HG02884 (cell line): ENCODE measurements at regions not wholly inside any gene's neighbourhood (a gene's known extent, or its start where the extent isn't known, plus 50 kb on each side); places are given as distances from the start of the nearest gene placed in this dataset.
"Not testable (repeated sequence)": the region's sequence is repeated elsewhere in the genome, so short reads cannot be mapped to it uniquely, and the experiment has no call there.

Source experiments
- ATAC-seq: cut with Tn5 transposase; IDR thresholded peaks from one replicate; pipeline ENCODE4 v1.9.1; 2021; ENCODE audit warnings: mild to moderate bottlenecking, moderate library complexity; ENCODE audit not compliant: unreplicated experiment

GRCh38 chr7:6937746-6938145 is 111.7 kb upstream of the CCZ1B start:
- not testable (repeated sequence) for ATAC-seq

GRCh38 chr7:6938284-6938683 is 112.2 kb upstream of the CCZ1B start:
- ATAC-seq, result not testable (repeated sequence)

- ATAC-seq, result not testable (repeated sequence)
Observed at GRCh38 chr7:6939126-6939525, 113.1 kb upstream of the CCZ1B start.

- not testable (repeated sequence) for ATAC-seq
Observed at GRCh38 chr7:6939896-6940295, 113.8 kb upstream of the CCZ1B start.

GRCh38 chr7:6946873-6947272 is 120.8 kb upstream of the CCZ1B start:
- ATAC-seq, result not testable (repeated sequence)

- ATAC-seq, result not testable (repeated sequence)
Observed at GRCh38 chr7:6950231-6950630, 124.2 kb upstream of the CCZ1B start.

- not testable (repeated sequence) for ATAC-seq
Observed at GRCh38 chr7:6951553-6951952, 125.5 kb upstream of the CCZ1B start.

- ATAC-seq, result not testable (repeated sequence)
Observed at GRCh38 chr7:6953138-6953797, 127.2 kb upstream of the CCZ1B start.

- not testable (repeated sequence) for ATAC-seq
Observed at GRCh38 chr7:6953798-6954181, 127.7 kb upstream of the CCZ1B start.

- ATAC-seq, result not testable (repeated sequence)
Observed at GRCh38 chr7:6955385-6955784, 129.3 kb upstream of the CCZ1B start.

GRCh38 chr7:6955990-6956566 is 130.0 kb upstream of the CCZ1B start:
- not testable (repeated sequence) for ATAC-seq

GRCh38 chr7:6958371-6958770 is 132.3 kb upstream of the CCZ1B start:
- ATAC-seq, result not testable (repeated sequence)

GRCh38 chr7:6959942-6960341 is 133.9 kb upstream of the CCZ1B start:
- not testable (repeated sequence) for ATAC-seq

GRCh38 chr7:6962871-6963270 is 136.8 kb upstream of the CCZ1B start:
- not testable (repeated sequence) for ATAC-seq

- ATAC-seq, result not testable (repeated sequence)
Observed at GRCh38 chr7:6965051-6965450, 139.0 kb upstream of the CCZ1B start.

- not testable (repeated sequence) for ATAC-seq
Observed at GRCh38 chr7:6970180-6970579, 144.1 kb upstream of the CCZ1B start.

GRCh38 chr7:6974876-6975275 is 148.8 kb upstream of the CCZ1B start:
- ATAC-seq, result not testable (repeated sequence)

GRCh38 chr7:6975346-6975745 is 149.3 kb upstream of the CCZ1B start:
- not testable (repeated sequence) for ATAC-seq

- ATAC-seq, result not testable (repeated sequence)
Observed at GRCh38 chr7:6977368-6977767, 151.3 kb upstream of the CCZ1B start.

- not testable (repeated sequence) for ATAC-seq
Observed at GRCh38 chr7:6978326-6978725, 152.3 kb upstream of the CCZ1B start.

GRCh38 chr7:6979456-6979855 is 153.4 kb upstream of the CCZ1B start:
- ATAC-seq, result not testable (repeated sequence)

- ATAC-seq, result not testable (repeated sequence)
Observed at GRCh38 chr7:6982375-6982774, 156.3 kb upstream of the CCZ1B start.
